Astrocyte of the hippocampus (primary cell): ENCODE measurements at regions not wholly inside any gene's neighbourhood (a gene's known extent, or its start where the extent isn't known, plus 50 kb on each side); places are given as distances from the start of the nearest gene placed in this dataset.

Experiments used
- DNase-seq: peaks from one replicate; pipeline ENCODE4 v3.0.0; 2011; ENCODE audit warnings: low read depth, low spot score

DNA sequence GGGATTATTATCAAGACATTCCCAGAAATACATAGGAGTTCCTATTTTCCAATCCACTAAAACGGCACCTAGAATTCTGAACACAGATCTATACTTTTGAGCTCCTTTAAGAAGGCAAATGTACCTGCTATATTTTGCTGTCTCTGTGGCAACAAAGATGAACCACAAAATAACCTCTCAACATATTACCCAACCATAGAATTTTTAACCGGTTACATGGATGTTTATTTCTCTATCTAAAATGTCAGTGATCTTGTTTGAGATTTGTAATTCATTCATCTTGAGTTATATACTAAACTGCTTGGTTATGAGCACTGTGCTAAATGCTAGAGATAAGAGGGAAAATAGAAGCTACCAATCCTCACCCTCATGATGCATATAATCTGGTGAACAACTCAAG, 117.5 kb upstream of the HMGCLL1 start:
- no peak for DNase-seq

- no peak for DNase-seq
Observed at GRCh38 chr6:55696041-55696440, 117.0 kb upstream of the HMGCLL1 start.

GRCh38 chr6:55694759-55695158, 115.8 kb upstream of the HMGCLL1 start:
- no peak for DNase-seq

GRCh38 chr6:55694148-55694547, 115.2 kb upstream of the HMGCLL1 start:
- peak; percentile 93 for DNase-seq

- DNase-seq, result peak; percentile 15
Observed at GRCh38 chr6:55679503-55679902, 100.5 kb upstream of the HMGCLL1 start.

GRCh38 chr6:55678330-55679224, 99.6 kb upstream of the HMGCLL1 start:
- peak; percentile 11 for DNase-seq

- no peak for DNase-seq
Observed at GRCh38 chr6:55676736-55677135, 97.7 kb upstream of the HMGCLL1 start.

- DNase-seq, result no peak
Observed at GRCh38 chr6:55675941-55676340, 96.9 kb upstream of the HMGCLL1 start.

GRCh38 chr6:55674672-55675071, 95.7 kb upstream of the HMGCLL1 start:
- no peak for DNase-seq

DNA sequence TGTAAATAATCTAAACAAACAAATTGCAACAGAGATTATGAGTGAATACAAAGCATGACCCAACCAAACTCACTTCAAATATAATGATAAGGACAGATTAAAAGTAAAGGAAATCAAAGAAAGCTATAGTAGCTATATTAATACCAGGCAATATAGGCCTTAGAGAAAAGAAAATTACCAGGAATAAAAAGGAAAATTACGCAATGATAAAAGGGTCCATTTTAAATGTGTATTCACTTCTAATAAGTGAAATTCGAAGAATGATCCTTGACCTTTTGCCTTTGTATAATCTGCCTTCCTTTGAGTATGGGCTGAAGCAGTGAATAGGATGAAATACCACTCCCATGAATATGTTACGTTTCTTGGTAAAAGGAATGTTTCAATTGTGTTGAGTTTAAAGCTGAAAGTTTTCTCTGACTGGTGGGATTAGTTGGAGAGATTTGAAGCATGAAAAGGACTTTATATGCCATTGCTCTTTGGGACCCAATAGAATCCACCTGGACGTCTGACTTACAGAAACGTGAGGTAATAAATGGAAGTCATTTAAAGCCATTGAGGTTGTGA, 91.9 kb upstream of the HMGCLL1 start:
- DNase-seq, result no peak

DNA sequence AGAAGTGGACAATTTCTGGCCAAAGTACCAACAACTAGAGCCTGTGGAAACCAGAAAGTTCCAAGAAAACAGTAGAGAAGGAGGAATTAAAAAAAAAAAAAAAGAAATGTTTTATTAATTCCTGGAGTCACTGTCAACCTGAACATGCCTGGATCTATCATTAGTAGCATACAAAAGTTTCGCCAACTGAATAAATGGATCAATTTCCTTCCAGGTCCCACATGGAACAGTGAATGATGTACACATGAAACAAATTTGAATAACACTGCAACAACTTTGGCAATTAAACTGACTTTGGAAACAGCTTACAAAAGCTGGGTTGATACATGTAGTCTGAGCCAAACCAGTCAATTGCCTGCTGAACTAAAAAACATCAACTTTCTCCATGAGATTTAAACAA, 90.0 kb upstream of the HMGCLL1 start:
- no peak for DNase-seq

DNA sequence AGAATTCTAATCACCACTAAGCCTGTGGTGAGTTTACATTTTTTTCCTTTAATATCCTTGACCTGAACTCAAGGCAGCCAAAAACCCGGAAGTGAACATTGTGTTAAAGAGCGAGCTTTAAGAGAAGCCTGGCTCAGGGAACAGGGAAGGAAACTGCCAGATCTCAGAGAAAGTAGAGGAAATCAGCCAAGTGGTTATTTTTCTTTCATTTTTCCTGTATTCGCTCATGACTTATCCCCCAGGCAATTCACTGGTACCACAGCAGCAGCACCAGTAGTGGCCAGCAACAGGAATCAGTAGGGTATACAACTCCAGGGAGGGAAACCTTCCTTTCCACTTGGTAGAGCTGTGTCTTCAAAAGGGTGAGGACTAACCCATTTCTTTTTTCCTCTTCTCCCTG, 89.6 kb upstream of the HMGCLL1 start:
- DNase-seq, result peak; percentile 20

GRCh38 chr6:55667341-55667740, 88.3 kb upstream of the HMGCLL1 start:
- no peak for DNase-seq

DNA sequence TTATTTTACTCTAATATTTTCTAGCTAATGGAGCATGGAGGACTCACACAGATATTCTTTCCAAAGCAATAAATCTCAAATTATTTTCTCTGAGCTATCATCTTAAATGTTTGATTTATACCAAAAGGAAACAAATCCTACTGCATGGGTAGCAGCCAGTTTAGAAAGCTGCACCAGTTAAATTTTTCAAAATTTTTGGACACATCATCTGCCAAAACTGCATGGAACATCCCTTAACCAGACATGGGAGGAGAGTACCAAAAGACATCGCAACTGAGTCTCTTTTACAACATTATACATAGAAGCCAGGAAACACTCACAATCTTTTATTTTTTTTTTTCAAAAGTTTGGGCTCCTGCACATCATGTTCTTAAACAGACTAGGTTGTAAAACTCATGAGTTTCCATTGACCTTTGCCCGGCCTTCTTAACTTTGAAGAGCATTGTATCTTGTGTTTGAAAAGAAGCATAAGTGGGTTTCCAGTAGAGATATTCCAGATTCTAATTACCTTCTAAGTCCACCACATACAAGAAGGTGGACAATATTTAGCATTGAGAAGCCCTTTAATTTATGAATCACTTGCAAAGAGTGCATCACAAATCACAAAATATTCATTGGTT, 87.7 kb upstream of the HMGCLL1 start:
- no peak for DNase-seq

- no peak for DNase-seq
Observed at GRCh38 chr6:55666037-55666436, 87.0 kb upstream of the HMGCLL1 start.

DNA sequence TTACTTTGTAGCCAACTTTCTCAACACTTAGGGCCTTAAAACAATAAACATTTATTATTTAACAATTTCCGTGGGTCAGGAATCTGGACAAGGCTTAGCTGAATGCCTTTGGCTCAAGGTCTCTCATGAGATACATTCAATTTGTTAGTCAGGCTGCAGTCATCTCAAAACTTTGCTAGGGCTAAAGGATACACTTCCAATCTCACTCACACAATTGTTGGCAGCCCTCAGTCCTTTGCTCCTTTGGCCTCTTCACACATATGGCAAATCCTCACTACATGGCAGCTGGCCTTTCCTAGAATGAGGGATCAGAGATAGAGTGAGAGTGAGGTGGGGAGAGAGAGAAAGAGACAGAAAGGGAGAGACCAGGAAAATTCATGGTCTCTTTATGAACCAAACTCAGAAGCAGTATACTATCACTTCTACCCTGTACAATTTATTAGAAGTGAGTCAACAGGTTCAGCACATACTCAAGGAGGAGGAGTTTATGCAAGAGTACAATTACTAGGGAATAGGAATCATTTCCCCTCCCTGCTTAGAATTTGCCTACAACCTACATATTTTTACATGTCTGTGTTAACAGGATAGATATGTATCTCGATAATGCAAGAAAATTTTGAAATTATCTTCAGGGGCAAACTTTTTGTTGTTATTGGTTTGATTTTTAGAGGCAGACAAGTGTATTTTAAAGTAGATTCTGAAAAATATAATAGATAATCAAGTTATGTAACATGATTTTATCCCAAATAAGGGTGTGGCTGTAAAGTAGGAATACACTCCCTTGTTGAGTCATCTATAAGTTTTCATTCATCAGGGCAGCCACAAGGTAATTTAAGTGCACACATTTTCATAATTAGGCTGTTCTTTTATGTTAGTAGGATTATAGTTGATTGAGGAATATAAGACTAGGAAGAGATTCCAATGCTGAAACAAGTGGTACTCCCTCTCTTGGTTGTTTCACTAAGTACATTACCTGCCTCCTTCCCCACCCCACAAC, 85.9 kb upstream of the HMGCLL1 start:
- no peak for DNase-seq

DNA sequence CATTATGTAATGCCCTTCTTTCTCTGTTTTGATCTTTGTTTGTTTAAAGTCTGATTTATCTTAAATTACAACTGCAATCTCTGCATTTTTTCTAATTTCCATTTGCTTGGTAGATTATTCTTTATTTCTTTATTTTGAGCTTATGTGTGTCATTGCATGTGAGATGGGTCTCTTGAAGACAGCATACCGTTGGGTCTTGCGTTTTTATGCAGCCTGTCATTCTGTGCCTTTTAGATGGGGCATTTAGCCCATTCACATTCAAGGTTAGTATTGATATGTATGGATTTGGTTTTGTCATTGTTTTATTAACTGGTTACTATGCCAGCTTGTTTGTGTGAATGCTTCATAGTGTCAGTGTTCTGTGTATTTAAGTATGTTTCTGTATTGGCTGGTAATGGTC, 84.9 kb upstream of the HMGCLL1 start:
- no peak for DNase-seq

- no peak for DNase-seq
Observed at GRCh38 chr6:55659304-55659703, 80.3 kb upstream of the HMGCLL1 start.

- DNase-seq, result no peak
Observed at GRCh38 chr6:55654445-55654844, 75.5 kb upstream of the HMGCLL1 start.

DNA sequence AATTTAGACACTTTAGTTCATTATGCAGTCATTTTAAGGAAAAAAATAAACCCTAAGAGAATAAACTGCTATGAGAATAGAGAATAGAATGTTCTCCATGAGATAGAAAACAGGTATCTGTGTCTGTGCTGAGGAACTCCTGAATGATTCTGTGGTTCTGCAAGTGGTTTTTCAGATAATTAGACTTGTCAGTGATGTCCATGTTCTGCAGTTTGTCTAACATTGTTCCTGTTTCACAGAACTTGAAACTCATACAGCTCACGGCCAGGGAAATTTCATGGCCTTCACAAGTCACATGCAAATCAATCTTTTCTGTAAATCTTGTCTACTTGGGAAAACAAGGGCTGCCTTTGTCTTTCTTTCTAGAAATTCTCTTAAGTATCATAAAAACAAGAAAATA, 73.4 kb upstream of the HMGCLL1 start:
- DNase-seq, result no peak

- no peak for DNase-seq
Observed at GRCh38 chr6:55651015-55651414, 72.0 kb upstream of the HMGCLL1 start.

GRCh38 chr6:55643861-55644260, 64.9 kb upstream of the HMGCLL1 start:
- peak; percentile 14 for DNase-seq
